ENCODE measurements at regions not wholly inside any gene's neighbourhood (a gene's known extent, or its start where the extent isn't known, plus 50 kb on each side); places are given as distances from the start of the nearest gene placed in this dataset.

GRCh38 chr7:94099679-94100078, 95.5 kb upstream of the BET1 start:
- DNase-seq = no peak
- Mint-ChIP-seq H3K4me3 (ENCODE audit: low read depth, unreplicated experiment) (no peak overlapping the region), H3K9me3 (ENCODE audit: low read depth, unreplicated experiment) (no peaks in the 10 kb centered on the region), H3K4me1 (ENCODE audit: low read depth, unreplicated experiment) (no peaks in the 10 kb centered on the region), H3K27ac (ENCODE audit: unreplicated experiment) (no peak overlapping the region), H3K36me3 (ENCODE audit: insufficient read depth, unreplicated experiment) (no peaks in the 10 kb centered on the region), H3K27me3 (ENCODE audit: unreplicated experiment) (no peaks in the 10 kb centered on the region)
- intact Hi-C loops (cut with micrococcal nuclease; ENCODE audit: unreplicated experiment) = no loop called here
- CTCF ChIA-PET = no interaction called here
- TF ChIP-seq CTCF (IDR thresholded peaks at IDR 0.05; ENCODE audit: unreplicated experiment) = no peak
- BruUV-seq (replicated peaks) = no TSS peak

DNA sequence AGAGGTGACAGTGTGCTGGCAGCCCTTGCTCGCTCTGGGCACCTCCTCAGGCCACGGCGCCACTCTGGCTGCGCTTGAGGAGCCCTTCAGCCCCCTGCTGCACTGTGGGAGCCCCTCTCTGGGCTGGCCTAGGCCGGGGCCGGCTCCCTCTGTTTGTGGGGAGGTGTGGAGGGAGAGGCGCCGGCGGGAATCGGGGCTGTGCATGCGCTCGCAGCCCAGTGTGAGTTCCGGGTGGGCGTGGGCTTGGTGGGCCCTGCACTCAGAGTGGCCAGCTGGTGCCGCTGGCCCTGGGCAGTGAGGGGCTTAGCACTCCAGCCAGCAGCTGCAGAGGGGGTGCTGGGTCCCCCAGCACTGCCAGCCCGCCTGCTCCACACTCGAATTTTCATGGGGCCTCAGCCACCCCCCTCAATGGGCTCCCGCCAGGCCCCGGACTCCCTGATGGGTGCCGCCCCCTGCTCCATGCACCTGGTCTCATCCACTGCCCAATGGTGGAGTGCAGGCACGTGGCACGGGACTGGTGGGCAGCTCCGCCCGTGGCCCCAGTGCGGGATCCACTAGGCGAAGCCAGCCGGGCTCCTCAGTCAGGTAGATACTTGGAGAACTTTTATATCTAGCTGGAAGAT, 96.7 kb upstream of the BET1 start:
- H3K27ac Mint-ChIP-seq (ENCODE audit: unreplicated experiment) = no peak overlapping the region
- CTCF ChIA-PET = no interaction called here
- no peak for DNase-seq
- TF ChIP-seq CTCF (IDR thresholded peaks at IDR 0.05; ENCODE audit: unreplicated experiment) = no peak
- H3K9me3 Mint-ChIP-seq (ENCODE audit: low read depth, unreplicated experiment) = no peaks in the 10 kb centered on the region
- H3K4me3 Mint-ChIP-seq (ENCODE audit: low read depth, unreplicated experiment) = no peak overlapping the region
- H3K36me3 Mint-ChIP-seq (ENCODE audit: insufficient read depth, unreplicated experiment) = no peaks in the 10 kb centered on the region
- H3K4me1 Mint-ChIP-seq (ENCODE audit: low read depth, unreplicated experiment) = no peaks in the 10 kb centered on the region
- intact Hi-C loops (cut with micrococcal nuclease; ENCODE audit: unreplicated experiment) = no loop called here
- no peaks in the 10 kb centered on the region for H3K27me3 Mint-ChIP-seq (ENCODE audit: unreplicated experiment)
- no TSS peak for BruUV-seq (replicated peaks)

DNA sequence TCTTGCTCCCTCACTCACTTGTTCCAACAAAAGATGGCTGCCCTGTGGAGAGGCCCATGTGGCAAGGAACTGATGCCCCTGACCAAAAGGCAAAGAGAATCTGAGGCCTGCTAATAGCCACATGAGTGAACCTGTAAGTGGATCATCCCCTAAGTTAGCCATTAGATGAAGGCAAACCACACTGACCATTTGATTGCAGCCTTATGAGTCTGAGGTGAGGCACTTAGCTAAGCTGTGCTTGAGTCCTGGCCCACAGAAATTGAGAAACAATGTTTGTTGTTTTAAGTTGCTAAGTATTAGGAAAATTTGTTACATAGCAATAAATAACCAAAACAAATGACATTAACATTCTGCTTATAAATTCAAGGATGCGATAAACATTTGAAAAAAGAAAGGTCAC, 100.1 kb upstream of the BET1 start:
- Mint-ChIP-seq H3K36me3 (ENCODE audit: insufficient read depth, unreplicated experiment) (no peaks in the 10 kb centered on the region), H3K4me3 (ENCODE audit: low read depth, unreplicated experiment) (no peak overlapping the region), H3K9me3 (ENCODE audit: low read depth, unreplicated experiment) (no peaks in the 10 kb centered on the region), H3K4me1 (ENCODE audit: low read depth, unreplicated experiment) (no peaks in the 10 kb centered on the region), H3K27ac (ENCODE audit: unreplicated experiment) (no peak overlapping the region), H3K27me3 (ENCODE audit: unreplicated experiment) (no peaks in the 10 kb centered on the region)
- no TSS peak for BruUV-seq (replicated peaks)
- intact Hi-C loops (cut with micrococcal nuclease; ENCODE audit: unreplicated experiment) = no loop called here
- DNase-seq = no peak
- CTCF ChIA-PET = no interaction called here
- no peak for TF ChIP-seq CTCF (IDR thresholded peaks at IDR 0.05; ENCODE audit: unreplicated experiment)

GRCh38 chr7:94109556-94109955, 105.4 kb upstream of the BET1 start:
- CTCF ChIA-PET = no interaction called here
- DNase-seq = no peak
- Mint-ChIP-seq H3K4me3 (ENCODE audit: low read depth, unreplicated experiment) (no peak overlapping the region), H3K4me1 (ENCODE audit: low read depth, unreplicated experiment) (no peaks in the 10 kb centered on the region), H3K36me3 (ENCODE audit: insufficient read depth, unreplicated experiment) (no peaks in the 10 kb centered on the region), H3K27ac (ENCODE audit: unreplicated experiment) (no peak overlapping the region), H3K27me3 (ENCODE audit: unreplicated experiment) (no peaks in the 10 kb centered on the region), H3K9me3 (ENCODE audit: low read depth, unreplicated experiment) (no peaks in the 10 kb centered on the region)
- TF ChIP-seq CTCF (IDR thresholded peaks at IDR 0.05; ENCODE audit: unreplicated experiment) = no peak
- intact Hi-C loops (cut with micrococcal nuclease; ENCODE audit: unreplicated experiment) = no loop called here
- no TSS peak for BruUV-seq (replicated peaks)

Data from Calu3 (cell line).